GM21619 (cell line): ENCODE measurements at regions not wholly inside any gene's neighbourhood (a gene's known extent, or its start where the extent isn't known, plus 50 kb on each side); places are given as distances from the start of the nearest gene placed in this dataset.

Experiments
- ATAC-seq: cut with Tn5 transposase; IDR thresholded peaks from one replicate; pipeline ENCODE4 v1.9.1; 2021; ENCODE audit not compliant: unreplicated experiment

DNA sequence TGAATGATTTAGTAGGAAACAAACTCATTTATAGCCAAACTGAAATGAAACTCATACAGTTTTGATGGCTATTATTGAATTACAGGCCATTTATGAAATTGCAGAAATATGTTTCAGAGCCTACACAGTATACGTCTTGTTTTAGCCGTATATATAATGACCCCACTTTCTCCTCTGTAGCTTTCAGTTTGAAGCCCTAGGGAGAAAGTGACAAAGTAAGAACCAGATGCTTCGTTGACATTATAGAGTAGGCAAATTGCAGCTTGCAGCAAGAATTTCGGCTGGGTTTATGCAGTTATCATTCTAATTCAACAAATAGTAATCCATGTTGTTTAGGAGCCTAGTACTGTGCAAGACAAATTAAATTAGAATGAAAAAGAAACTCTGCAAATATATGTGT, 836.3 kb upstream of the ADGRL4 start:
- ATAC-seq = no peak

DNA sequence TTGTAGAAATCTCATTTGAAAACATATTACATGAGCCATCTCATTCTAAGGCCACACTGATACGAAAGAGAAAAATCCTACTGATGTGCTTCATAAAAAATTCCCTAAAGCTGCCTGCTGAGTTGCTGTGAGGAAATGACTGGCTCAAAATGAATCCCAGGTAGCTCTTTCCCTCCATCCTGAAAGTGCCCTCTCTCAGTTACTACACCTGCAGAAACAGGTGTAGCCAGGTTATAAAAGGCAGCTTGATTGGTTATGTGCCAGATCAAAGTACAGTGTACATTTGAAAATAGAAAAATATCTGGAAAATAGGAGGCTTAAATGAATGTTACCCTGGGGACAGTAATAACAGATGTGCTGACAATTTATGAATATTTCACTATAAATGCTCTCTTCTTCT, 833.4 kb upstream of the ADGRL4 start:
- ATAC-seq = no peak

- no peak for ATAC-seq
Observed at GRCh38 chr1:79827446-79827845, 820.9 kb upstream of the ADGRL4 start.

GRCh38 chr1:79825551-79825950, 819.0 kb upstream of the ADGRL4 start:
- ATAC-seq = no peak

DNA sequence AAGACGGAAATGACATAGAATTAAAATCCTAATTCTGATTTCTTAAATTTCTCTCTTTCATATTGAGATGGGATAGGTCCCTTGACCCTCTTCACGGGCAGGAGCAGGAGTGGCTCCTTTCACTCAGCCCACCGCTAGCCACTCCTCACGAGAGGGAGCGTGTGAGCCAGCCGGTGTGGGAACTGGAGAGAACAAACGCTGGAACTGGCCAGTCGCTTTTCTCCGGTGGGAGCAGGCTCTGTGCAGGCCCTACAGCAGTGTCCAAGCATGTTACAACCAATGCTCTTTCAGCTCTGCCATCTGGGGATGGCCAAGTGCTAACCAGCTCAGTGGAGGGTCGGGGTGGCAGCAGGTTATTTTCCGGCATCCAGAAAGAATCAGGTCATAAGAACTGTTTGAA, 815.5 kb upstream of the ADGRL4 start:
- no peak for ATAC-seq

DNA sequence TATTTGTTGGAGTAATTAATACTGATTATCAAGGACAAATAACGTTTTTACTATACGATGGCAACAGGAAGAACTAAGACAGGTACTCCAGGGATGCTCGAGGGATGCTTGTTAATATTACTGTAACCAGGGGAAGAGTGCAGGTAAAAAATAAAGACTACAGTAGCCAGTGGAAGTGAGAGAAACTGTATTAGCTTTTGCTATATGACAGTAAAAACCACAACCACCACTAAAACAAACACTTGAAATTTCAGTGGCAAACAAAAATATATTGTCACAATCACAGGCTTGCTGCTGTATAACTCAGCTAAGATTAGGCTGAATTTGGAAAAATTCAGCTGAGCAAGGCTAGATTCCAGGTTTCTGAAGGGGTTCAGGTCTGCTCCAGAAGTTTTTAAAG, 812.6 kb upstream of the ADGRL4 start:
- no peak for ATAC-seq

DNA sequence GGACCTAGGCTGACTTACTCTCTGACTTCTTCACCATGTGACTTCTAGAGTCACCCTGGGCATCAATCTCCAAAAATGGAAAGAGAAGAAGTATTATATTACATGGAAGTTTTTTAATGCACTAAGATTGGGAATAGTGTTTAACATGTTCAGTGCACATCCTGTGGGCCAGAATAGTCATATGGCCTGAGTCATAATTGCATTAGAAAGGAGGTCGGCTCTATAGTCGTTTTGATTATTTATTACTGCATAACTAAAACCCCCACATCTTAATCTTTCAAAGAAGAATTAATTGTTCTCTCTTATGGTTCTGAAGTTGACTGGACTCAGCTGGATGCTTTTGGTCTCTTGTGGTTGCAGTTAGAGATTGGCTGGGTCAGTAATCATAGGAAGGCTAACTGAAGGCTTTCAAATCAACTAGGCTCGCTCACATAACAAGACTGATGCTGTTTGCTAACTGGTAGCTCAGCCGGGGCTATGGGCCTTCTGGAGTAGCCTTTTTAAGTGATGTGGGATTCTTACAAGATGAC, 810.6 kb upstream of the ADGRL4 start:
- ATAC-seq = no peak

DNA sequence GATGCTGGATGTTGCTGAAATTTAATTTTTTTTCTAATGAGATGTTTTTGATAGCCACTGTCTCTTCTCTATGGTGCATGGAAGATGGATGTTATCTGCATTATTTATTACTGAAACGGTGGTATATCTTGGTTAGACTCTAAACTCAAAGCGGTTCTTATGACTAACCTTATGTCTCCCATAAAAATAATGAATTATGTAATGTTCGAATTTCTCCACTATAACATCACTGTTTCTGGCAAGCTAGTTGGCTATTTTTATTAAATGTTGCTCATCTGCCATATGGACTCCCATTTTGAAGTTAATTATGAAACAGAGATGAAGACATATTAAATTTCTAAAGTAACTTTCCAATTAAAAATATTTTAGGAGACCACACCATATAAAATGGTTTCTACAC, 808.6 kb upstream of the ADGRL4 start:
- no peak for ATAC-seq

GRCh38 chr1:79811173-79811572, 804.6 kb upstream of the ADGRL4 start:
- ATAC-seq = no peak

- no peak for ATAC-seq
Observed at GRCh38 chr1:79808816-79809475, 802.4 kb upstream of the ADGRL4 start.

DNA sequence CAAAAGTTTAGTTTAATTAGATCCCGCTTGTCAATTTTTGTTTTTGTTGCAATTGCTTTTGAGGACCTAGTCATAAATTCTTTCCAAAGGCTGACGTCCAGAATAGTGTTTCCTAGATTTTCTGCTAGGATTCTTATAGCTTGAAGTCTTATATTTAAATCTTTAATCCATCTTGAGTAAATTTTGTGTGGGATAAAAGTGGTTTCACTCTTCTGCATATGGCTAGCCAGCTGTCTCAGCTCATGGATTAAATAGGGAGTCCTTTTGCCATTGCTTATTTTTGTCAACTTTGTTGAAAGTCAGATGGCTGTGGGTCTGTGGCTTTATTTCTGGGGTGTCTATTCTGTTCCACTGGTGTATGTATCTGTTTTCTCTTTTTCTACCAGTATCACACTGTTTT, 801.3 kb upstream of the ADGRL4 start:
- ATAC-seq = no peak

GRCh38 chr1:79797487-79797886, 791.0 kb upstream of the ADGRL4 start:
- no peak for ATAC-seq

DNA sequence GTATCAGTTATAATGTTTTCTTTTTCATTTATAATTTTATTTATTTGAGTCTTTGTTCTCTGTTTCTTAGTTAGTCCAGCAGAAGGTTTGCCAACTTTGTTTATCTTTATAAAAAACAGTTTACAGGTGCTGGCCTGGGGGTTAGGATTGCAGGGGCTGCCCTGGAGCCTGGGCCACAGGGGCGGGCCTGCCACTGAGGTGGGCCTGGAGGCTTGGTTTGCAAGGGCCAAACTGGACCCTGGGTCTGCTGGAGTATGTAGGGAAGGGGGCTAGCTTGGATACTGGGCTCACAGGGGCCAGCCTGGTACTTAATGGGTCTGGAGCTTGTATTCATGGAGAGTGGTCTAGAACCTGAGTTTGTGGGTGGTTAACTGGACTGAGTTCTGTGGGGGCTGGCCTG, 789.9 kb upstream of the ADGRL4 start:
- no peak for ATAC-seq

GRCh38 chr1:79792219-79792930, 785.8 kb upstream of the ADGRL4 start:
- ATAC-seq = no peak

DNA sequence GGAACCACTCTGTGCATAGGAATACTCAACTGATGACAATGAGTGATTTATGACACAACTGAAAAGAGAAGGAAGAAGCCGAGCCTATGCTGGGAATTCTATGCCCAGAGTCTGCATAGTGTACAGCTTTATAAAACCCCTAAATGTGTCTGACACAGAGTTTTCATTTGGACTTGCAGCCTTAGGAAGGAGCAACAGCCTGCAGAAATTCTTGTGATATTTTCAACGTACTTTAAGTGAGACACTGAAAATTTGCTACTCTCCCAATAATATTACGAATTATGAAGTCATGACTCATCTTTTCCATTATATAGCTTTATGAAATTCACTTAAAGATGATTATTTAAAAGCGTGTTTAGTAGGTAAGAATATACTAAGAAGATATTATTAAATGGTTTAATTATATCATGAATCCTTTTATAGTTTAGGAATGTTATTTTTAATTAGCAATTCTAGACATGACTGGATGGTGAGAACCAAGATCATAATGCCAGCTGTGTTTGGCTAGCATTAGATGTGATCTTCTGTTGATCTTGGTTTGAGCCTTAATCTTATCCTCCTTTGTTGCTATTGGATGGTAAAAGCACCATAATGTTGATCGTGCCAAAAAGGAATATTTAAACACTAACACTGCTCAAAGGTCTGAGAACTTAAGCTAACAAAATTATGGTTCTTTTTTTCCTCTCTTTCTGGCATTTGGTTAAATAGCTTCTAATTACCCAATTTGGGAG, 785.1 kb upstream of the ADGRL4 start:
- no peak for ATAC-seq

DNA sequence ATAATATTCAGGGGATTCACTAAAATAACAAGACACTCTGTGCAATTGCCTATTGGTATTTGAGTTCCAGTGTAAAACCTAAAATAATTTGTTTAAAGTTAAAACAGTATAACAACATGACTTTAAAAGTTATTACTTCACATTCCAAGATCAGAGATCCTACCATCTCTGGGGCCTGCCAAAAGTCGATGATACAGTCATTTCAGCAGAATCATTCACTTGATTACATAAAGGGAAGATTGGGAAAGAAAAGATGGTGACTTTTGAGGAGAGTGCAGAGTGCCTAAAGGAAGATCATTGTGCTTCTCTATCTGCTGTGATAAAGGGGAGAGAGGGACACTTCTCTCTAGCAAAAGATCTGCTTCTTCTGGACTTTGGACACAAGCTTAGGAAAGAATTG, 784.4 kb upstream of the ADGRL4 start:
- ATAC-seq = no peak

DNA sequence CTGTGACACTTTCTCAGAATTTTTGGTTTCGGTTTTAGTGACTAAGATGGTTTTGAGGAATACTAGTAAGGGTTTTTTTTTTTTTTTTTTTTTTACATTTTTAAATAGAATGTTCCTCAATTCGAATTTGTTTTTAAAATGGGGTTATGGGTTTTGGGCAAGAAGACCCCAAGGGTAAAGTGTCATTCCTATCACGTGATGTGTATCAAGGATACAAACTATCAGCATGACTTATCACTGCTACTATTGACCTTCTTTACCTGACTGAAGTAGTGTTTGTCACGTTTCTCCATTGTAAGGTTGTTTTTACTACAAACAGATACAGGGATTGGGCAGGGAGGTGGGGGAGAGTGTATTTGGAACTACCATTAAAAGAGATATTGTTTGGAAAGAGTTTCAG, 781.1 kb upstream of the ADGRL4 start:
- ATAC-seq = no peak

- no peak for ATAC-seq
Observed at GRCh38 chr1:79785964-79786363, 779.4 kb upstream of the ADGRL4 start.

DNA sequence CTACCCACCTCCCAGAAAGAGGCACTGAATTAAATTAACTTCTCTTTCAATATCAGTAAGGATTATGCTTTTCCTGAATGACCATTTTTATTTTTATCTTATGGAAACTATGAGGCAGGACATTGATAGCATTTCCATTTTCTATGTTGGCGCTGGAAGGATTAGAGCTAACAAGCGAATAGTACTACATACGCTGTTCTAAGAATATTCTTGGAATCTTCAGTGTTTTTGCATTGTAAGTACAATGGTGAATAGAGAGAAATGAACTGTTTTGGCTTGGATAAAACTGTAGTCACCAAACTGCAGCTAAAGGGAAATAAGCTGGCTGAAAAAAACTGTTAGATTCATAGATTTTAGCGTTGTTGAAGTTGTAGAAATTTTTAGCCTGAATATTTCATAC, 779.0 kb upstream of the ADGRL4 start:
- no peak for ATAC-seq

DNA sequence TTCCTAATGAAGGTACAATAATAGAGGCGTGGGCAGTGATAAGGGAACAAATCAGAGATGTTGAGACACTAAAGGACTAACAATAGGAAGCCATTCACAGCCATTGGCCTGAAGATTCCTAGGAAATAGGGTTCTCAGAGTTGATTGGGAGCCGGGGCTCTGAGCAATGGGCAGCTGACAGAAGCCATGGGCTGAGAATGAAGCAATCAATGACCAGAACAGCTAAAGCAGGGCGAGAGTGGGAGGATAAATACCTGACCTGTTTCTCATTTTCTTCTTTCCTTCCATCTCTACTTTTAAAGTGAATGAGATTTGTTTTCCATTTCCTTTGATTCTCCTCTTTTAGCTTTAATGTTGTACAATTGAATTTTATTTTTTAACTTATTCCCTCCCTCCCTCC, 774.7 kb upstream of the ADGRL4 start:
- no peak for ATAC-seq

DNA sequence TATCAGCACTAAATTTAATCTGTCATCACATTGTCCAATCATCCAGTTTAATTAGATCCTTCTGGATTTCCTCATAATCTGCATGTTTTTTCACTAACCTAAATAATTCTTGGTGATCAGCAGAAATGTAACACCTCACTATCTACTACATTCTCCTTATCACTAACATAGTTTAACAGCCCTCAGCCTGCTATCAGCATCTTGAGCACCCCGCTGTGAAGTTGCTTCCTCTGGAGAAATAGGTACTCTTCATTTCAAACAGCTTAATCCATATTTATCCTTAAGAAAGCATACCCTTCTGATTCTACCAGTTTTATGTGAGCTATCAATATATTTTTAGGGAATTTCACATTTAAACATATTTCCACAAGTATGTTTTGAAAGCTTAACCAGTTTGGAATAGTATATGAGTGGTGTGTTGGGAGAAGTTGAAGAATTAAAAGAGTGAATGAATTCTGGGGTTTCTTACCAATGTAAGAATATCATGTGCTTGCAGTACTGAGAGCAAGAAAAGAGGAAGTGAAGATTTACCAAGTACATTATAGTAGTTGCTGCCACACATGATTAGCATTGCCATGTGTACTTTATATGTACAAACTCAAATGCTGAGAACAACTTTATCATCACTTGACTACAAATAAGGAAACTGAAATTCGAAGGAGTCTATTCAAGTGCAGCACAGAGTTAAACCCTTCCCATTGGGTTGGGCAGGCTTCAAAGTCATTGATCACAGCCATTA, 771.1 kb upstream of the ADGRL4 start:
- ATAC-seq = peak; percentile 100
